H9 (cell line): ENCODE measurements at regions not wholly inside any gene's neighbourhood (a gene's known extent, or its start where the extent isn't known, plus 50 kb on each side); places are given as distances from the start of the nearest gene placed in this dataset.

Experiments
- DNase-seq: peaks from one replicate; pipeline ENCODE4 v3.0.0-alpha.2; 2017
- H2AFZ ChIP-seq: one replicate; pipeline ENCODE4 v1.6.1; 2013; ENCODE audit warnings: mild to moderate bottlenecking, low read length, control low read depth, moderate library complexity
- H2AK5ac ChIP-seq: 2 replicates; pipeline ENCODE4 v1.6.1; 2013; ENCODE audit warnings: low read length, control low read depth, mixed read lengths; ENCODE audit not compliant: insufficient read length
- H2BK120ac ChIP-seq: one replicate; pipeline ENCODE4 v1.6.1; 2013; ENCODE audit warnings: low read depth, mild to moderate bottlenecking, low read length, control low read depth, inconsistent platforms; ENCODE audit not compliant: poor library complexity, severe bottlenecking
- H2BK12ac ChIP-seq: 2 replicates; pipeline ENCODE4 v1.6.1; 2013; ENCODE audit warnings: low read length, control low read depth, mixed read lengths, low read depth; ENCODE audit not compliant: insufficient read length
- H2BK15ac ChIP-seq: 2 replicates; pipeline ENCODE4 v1.6.1; 2013; ENCODE audit warnings: low read depth, low read length, control low read depth
- H2BK20ac ChIP-seq: one replicate; pipeline ENCODE4 v1.6.1; 2013; ENCODE audit warnings: low read depth, mild to moderate bottlenecking, low read length, control low read depth, inconsistent platforms; ENCODE audit not compliant: poor library complexity, severe bottlenecking
- H2BK5ac ChIP-seq: 2 replicates; pipeline ENCODE4 v1.6.1; 2013; ENCODE audit warnings: low read length, control low read depth, mixed read lengths; ENCODE audit not compliant: insufficient read length
- H3K14ac ChIP-seq: 2 replicates; pipeline ENCODE4 v1.6.1; 2013; ENCODE audit warnings: low read length, control low read depth; ENCODE audit not compliant: insufficient read depth
- H3K18ac ChIP-seq: 2 replicates; pipeline ENCODE4 v1.6.1; 2013; ENCODE audit warnings: low read depth, mild to moderate bottlenecking, mixed read lengths, low read length, control low read depth; ENCODE audit not compliant: insufficient read length
- H3K23ac ChIP-seq: 2 replicates; pipeline ENCODE4 v1.6.1; 2013; ENCODE audit warnings: low read length, control low read depth, mixed read lengths, low read depth; ENCODE audit not compliant: insufficient read length
- H3K23me2 ChIP-seq: 2 replicates; pipeline ENCODE4 v1.6.1; 2013; ENCODE audit warnings: low read depth, mild to moderate bottlenecking, mixed read lengths, low read length, control low read depth; ENCODE audit not compliant: insufficient read length, poor library complexity, severe bottlenecking
- H3K27ac ChIP-seq: 2 replicates; pipeline ENCODE4 v1.5.1; 2013; ENCODE audit warnings: low read length, control low read depth, mixed read lengths, low read depth; ENCODE audit not compliant: insufficient read length
- H3K27me3 ChIP-seq: 2 replicates; pipeline ENCODE4 v1.6.1; 2013; ENCODE audit warnings: low read length, control low read depth, inconsistent platforms; ENCODE audit not compliant: insufficient read depth
- H3K4ac ChIP-seq: 2 replicates; pipeline ENCODE4 v1.6.1; 2013; ENCODE audit warnings: low read depth, mild to moderate bottlenecking, control low read depth, inconsistent platforms, low read length, moderate library complexity
- H3K4me1 ChIP-seq: 2 replicates; pipeline ENCODE4 v1.6.1; 2013; ENCODE audit warnings: low read length, control low read depth, inconsistent platforms; ENCODE audit not compliant: insufficient read depth
- H3K4me2 ChIP-seq: 2 replicates; pipeline ENCODE4 v1.6.1; 2013; ENCODE audit warnings: low read length, control low read depth, mixed read lengths; ENCODE audit not compliant: insufficient read length, insufficient read depth
- H3K56ac ChIP-seq: 2 replicates; pipeline ENCODE4 v1.6.1; 2013; ENCODE audit warnings: low read depth, mild to moderate bottlenecking, mixed read lengths, low read length, control low read depth; ENCODE audit not compliant: insufficient read length
- H3K79me1 ChIP-seq: 2 replicates; pipeline ENCODE4 v1.6.1; 2013; ENCODE audit warnings: low read depth, mild to moderate bottlenecking, moderate library complexity, low read length, control low read depth, inconsistent platforms; ENCODE audit not compliant: insufficient read depth, poor library complexity, severe bottlenecking
- H3K79me2 ChIP-seq: 2 replicates; pipeline ENCODE4 v1.6.1; 2013; ENCODE audit warnings: low read length, control low read depth, inconsistent platforms; ENCODE audit not compliant: insufficient read depth
- H3K9ac ChIP-seq: 2 replicates; pipeline ENCODE4 v1.6.1; 2013; ENCODE audit warnings: low read length, control low read depth, mixed read lengths; ENCODE audit not compliant: insufficient read length; ENCODE audit errors: extremely low read depth
- H3K9me3 ChIP-seq: one replicate; pipeline ENCODE4 v1.6.1; 2013; ENCODE audit warnings: low read depth, low read length, inconsistent platforms; ENCODE audit not compliant: control insufficient read depth
- H3T11ph ChIP-seq: one replicate; pipeline ENCODE4 v1.6.1; 2013; ENCODE audit warnings: mild to moderate bottlenecking, low read length, control low read depth, inconsistent platforms
- H4K20me1 ChIP-seq: one replicate; pipeline ENCODE4 v1.6.1; 2013; ENCODE audit not compliant: control insufficient read depth, insufficient read length, insufficient read depth
- H4K5ac ChIP-seq: 2 replicates; pipeline ENCODE4 v1.6.1; 2013; ENCODE audit warnings: low read depth, mild to moderate bottlenecking, mixed read lengths, low read length, control low read depth; ENCODE audit not compliant: insufficient read length
- H4K8ac ChIP-seq: replicated peaks from 2 replicates; pipeline ENCODE4 v1.6.1; 2013; ENCODE audit warnings: low read length, control low read depth, mixed read lengths, low read depth; ENCODE audit not compliant: insufficient read length
- H4K91ac ChIP-seq: 2 replicates; pipeline ENCODE4 v1.6.1; 2013; ENCODE audit warnings: low read depth, mild to moderate bottlenecking, moderate library complexity, mixed read lengths, low read length, control low read depth; ENCODE audit not compliant: insufficient read length
- H3K27ac Mint-ChIP-seq, 3 experiments: 2 replicates in 2 of 3; 3 replicates in 1 of 3; pipeline ENCODE4 v1.8.0; 2020 to 2021; ENCODE audit warnings: mixed read lengths in 3 of 3, mild to moderate bottlenecking in 1 of 3, moderate library complexity in 1 of 3
- H3K27me3 Mint-ChIP-seq: 2 replicates; pipeline ENCODE4 v1.8.0; 2021; ENCODE audit warnings: low read depth, mild to moderate bottlenecking, moderate library complexity, mixed read lengths
- H3K36me3 Mint-ChIP-seq, 3 experiments: 2 replicates in 2 of 3; 3 replicates in 1 of 3; pipeline ENCODE4 v1.8.0; 2020 to 2021; ENCODE audit warnings: low read depth in 3 of 3, mixed read lengths in 3 of 3; ENCODE audit not compliant: insufficient read depth in 1 of 3
- H3K4me1 Mint-ChIP-seq, 2 experiments: 2 replicates each; pipeline ENCODE4 v1.8.0; 2020; ENCODE audit warnings: mixed read lengths in 2 of 2
- H3K4me3 Mint-ChIP-seq, 2 experiments: 2 replicates in 1 of 2; 3 replicates in 1 of 2; pipeline ENCODE4 v1.8.0; 2020 to 2021; ENCODE audit warnings: mild to moderate bottlenecking in 2 of 2, mixed read lengths in 2 of 2, moderate library complexity in 1 of 2
- H3K9me3 Mint-ChIP-seq, 2 experiments: 2 replicates in 1 of 2; 3 replicates in 1 of 2; pipeline ENCODE4 v1.8.0; 2020; ENCODE audit warnings: mild to moderate bottlenecking in 2 of 2, mixed read lengths in 2 of 2, moderate library complexity in 1 of 2
- WGBS: extraction: QIAGEN DNeasy Blood & Tissue Kit; methylation state at CpG from one replicate; pipeline ENCODE4 v1.1.7; 2013; ENCODE audit warnings: missing lambda C conversion rate, low lambda C conversion rate, mixed read lengths; ENCODE audit not compliant: insufficient read length; ENCODE audit errors: extremely low coverage; 5-methylcytosine and 5-hydroxymethylcytosine counted together
- TF ChIP-seq, protein P1 (sequence below): fragments of 200-600 bp; sonication (generic); conservative IDR thresholded peaks from 3 replicates; pipeline ENCODE4 v1.8.0; 2021; ENCODE audit warnings: antibody characterized with exemption, mild to moderate bottlenecking

DNA sequence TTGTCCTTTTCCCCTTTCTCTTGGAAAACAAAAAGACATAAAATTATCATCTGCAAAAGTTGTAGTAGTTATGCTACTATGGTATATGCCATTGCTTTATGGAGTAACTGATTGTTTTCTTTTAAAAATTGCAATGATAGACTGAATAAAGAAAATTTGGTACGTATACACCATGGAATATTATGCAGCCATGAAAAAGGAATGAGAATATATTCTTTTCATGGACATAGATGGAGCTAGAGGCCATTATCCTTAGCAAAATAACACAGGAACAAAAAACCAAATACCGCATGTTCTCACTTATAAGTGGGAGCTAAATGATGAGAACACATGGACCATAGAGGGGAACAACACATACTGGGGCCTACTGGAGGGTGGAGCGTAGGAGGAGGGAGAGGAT, 538.8 kb downstream of the PLXDC2 start:
- no peak overlapping the region for H3K9ac ChIP-seq
- no peaks in the 10 kb centered on the region for H3K79me2 ChIP-seq
- H2BK12ac ChIP-seq = no peak overlapping the region
- H3K4me1 ChIP-seq = no peaks in the 10 kb centered on the region
- no peak overlapping the region for H4K5ac ChIP-seq
- no peak overlapping the region for H2AK5ac ChIP-seq
- no peak overlapping the region for H4K8ac ChIP-seq
- H3K23ac ChIP-seq = no peak overlapping the region
- Mint-ChIP-seq H3K4me1 (no peaks in the 10 kb centered on the region), H3K27ac (no peak overlapping the region), H3K9me3 (peaks cover 6 to 8% of the 10 kb centered on the region in 2 experiments; a peak in 4 of 5 replicates), H3K4me3 (no peak overlapping the region), H3K27me3 (no peaks in the 10 kb centered on the region), H3K36me3 (peaks cover 0 to 4% (median 2%) of the 10 kb centered on the region in 3 experiments; a peak in 3 of 7 replicates)
- no peak overlapping the region for H3K18ac ChIP-seq
- H4K20me1 ChIP-seq = no peaks in the 10 kb centered on the region
- H3K79me1 ChIP-seq = no peaks in the 10 kb centered on the region
- TF ChIP-seq, protein P1, sequence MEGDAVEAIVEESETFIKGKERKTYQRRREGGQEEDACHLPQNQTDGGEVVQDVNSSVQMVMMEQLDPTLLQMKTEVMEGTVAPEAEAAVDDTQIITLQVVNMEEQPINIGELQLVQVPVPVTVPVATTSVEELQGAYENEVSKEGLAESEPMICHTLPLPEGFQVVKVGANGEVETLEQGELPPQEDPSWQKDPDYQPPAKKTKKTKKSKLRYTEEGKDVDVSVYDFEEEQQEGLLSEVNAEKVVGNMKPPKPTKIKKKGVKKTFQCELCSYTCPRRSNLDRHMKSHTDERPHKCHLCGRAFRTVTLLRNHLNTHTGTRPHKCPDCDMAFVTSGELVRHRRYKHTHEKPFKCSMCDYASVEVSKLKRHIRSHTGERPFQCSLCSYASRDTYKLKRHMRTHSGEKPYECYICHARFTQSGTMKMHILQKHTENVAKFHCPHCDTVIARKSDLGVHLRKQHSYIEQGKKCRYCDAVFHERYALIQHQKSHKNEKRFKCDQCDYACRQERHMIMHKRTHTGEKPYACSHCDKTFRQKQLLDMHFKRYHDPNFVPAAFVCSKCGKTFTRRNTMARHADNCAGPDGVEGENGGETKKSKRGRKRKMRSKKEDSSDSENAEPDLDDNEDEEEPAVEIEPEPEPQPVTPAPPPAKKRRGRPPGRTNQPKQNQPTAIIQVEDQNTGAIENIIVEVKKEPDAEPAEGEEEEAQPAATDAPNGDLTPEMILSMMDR = no peak
- no peak overlapping the region for H2BK5ac ChIP-seq
- H3T11ph ChIP-seq = no peak overlapping the region
- peaks cover 6% of the 10 kb centered on the region for H3K9me3 ChIP-seq
- no peaks in the 10 kb centered on the region for H3K27me3 ChIP-seq
- WGBS = no CpG with 5 or more reads among the region's 3 CpGs
- H2BK20ac ChIP-seq = no peak overlapping the region
- no peak overlapping the region for H3K27ac ChIP-seq
- H2BK15ac ChIP-seq = no peak overlapping the region
- no peak overlapping the region for H3K56ac ChIP-seq
- H3K4me2 ChIP-seq = no peak overlapping the region
- H2AFZ ChIP-seq = no peak overlapping the region
- H3K23me2 ChIP-seq = no peaks in the 10 kb centered on the region
- H3K14ac ChIP-seq = no peak overlapping the region
- H4K91ac ChIP-seq = no peak overlapping the region
- no peak for DNase-seq
- H2BK120ac ChIP-seq = no peak overlapping the region
- no peak overlapping the region for H3K4ac ChIP-seq
